ENCODE measurements at regions not wholly inside any gene's neighbourhood (a gene's known extent, or its start where the extent isn't known, plus 50 kb on each side); places are given as distances from the start of the nearest gene placed in this dataset.

- Histone ChIP-seq H3K4me1 (ENCODE audit: control insufficient read depth, low read length) (peaks cover 46% of the 10 kb centered on the region), H4K20me1 (ENCODE audit: control insufficient read depth, insufficient read depth, low read depth, low read length) (no peaks in the 10 kb centered on the region)
These were observed 333.1 kb upstream of the GOT2 start for GRCh38 chr16:59067205-59067604.

GRCh38 chr16:59060207-59060606 lies 326.1 kb upstream of the GOT2 start:
- Histone ChIP-seq H3K79me2 (ENCODE audit: control insufficient read depth, low read length) (no peaks in the 10 kb centered on the region), H3K4me1 (ENCODE audit: control insufficient read depth, low read length) (peaks cover 17% of the 10 kb centered on the region), H3F3A (ENCODE audit: control insufficient read depth, insufficient read depth) (no peaks in the 10 kb centered on the region), H3K4me3 (ENCODE audit: low read length) (no peak overlapping the region), H3K36me3 (ENCODE audit: control insufficient read depth, low read length) (no peaks in the 10 kb centered on the region), H4K20me1 (ENCODE audit: control insufficient read depth, insufficient read depth, low read depth, low read length) (no peaks in the 10 kb centered on the region), H3K27ac (ENCODE audit: low read depth, low read length) (no peak overlapping the region), H3K27me3 (ENCODE audit: control insufficient read depth, low read length) (no peaks in the 10 kb centered on the region), H3K9me2 (replicated peaks; ENCODE audit: control insufficient read depth, low read length) (no peaks in the 10 kb centered on the region), H3K4me2 (ENCODE audit: low read length) (no peak overlapping the region), H3K9me3 (ENCODE audit: control insufficient read depth, insufficient read depth, low read length) (no peaks in the 10 kb centered on the region)
- TF ChIP-seq EZH2phosphoT487 (IDR thresholded peaks at IDR 0.05; ENCODE audit: borderline replicate concordance, low read length) (no peak), CTCF (IDR thresholded peaks at IDR 0.05; ENCODE audit: low read depth, low read length, poor library complexity, severe bottlenecking) (no peak)

More at GRCh38 chr16:59067205-59067604, 333.1 kb upstream of the GOT2 start:
- H3F3A ChIP-seq (ENCODE audit: control insufficient read depth, insufficient read depth) = peaks cover 4% of the 10 kb centered on the region; the same call in 1 of the 2 replicates
- no peaks in the 10 kb centered on the region for H3K79me2 ChIP-seq (ENCODE audit: control insufficient read depth, low read length)
- peak overlapping the region; percentile 63 for H3K4me2 ChIP-seq (ENCODE audit: low read length)
- H3K9me2 ChIP-seq (replicated peaks; ENCODE audit: control insufficient read depth, low read length) = no peaks in the 10 kb centered on the region
- peak overlapping the region; percentile 49 for H3K4me3 ChIP-seq (ENCODE audit: low read length)
- H3K9me3 ChIP-seq (ENCODE audit: control insufficient read depth, insufficient read depth, low read length) = no peaks in the 10 kb centered on the region
- H3K27ac ChIP-seq (ENCODE audit: low read depth, low read length) = peak overlapping the region; percentile 53
- no peak for TF ChIP-seq CTCF (IDR thresholded peaks at IDR 0.05; ENCODE audit: low read depth, low read length, poor library complexity, severe bottlenecking)
- no peak for TF ChIP-seq EZH2phosphoT487 (IDR thresholded peaks at IDR 0.05; ENCODE audit: borderline replicate concordance, low read length)
- H3K36me3 ChIP-seq (ENCODE audit: control insufficient read depth, low read length) = no peaks in the 10 kb centered on the region
- no peaks in the 10 kb centered on the region for H3K27me3 ChIP-seq (ENCODE audit: control insufficient read depth, low read length)

GRCh38 chr16:59058250-59058649 lies 324.1 kb upstream of the GOT2 start:
- H3K4me3 ChIP-seq (ENCODE audit: low read length) = no peak overlapping the region
- TF ChIP-seq EZH2phosphoT487 (IDR thresholded peaks at IDR 0.05; ENCODE audit: borderline replicate concordance, low read length) (no peak), CTCF (IDR thresholded peaks at IDR 0.05; ENCODE audit: low read depth, low read length, poor library complexity, severe bottlenecking) (no peak)
- no peak overlapping the region for H3K4me2 ChIP-seq (ENCODE audit: low read length)
- H3K27ac ChIP-seq (ENCODE audit: low read depth, low read length) = no peak overlapping the region
- no peaks in the 10 kb centered on the region for H3K79me2 ChIP-seq (ENCODE audit: control insufficient read depth, low read length)
- H3K27me3 ChIP-seq (ENCODE audit: control insufficient read depth, low read length) = no peaks in the 10 kb centered on the region
- no peaks in the 10 kb centered on the region for H4K20me1 ChIP-seq (ENCODE audit: control insufficient read depth, insufficient read depth, low read depth, low read length)
- no peaks in the 10 kb centered on the region for H3K9me3 ChIP-seq (ENCODE audit: control insufficient read depth, insufficient read depth, low read length)
- H3K36me3 ChIP-seq (ENCODE audit: control insufficient read depth, low read length) = no peaks in the 10 kb centered on the region
- no peaks in the 10 kb centered on the region for H3K9me2 ChIP-seq (replicated peaks; ENCODE audit: control insufficient read depth, low read length)
- no peaks in the 10 kb centered on the region for H3F3A ChIP-seq (ENCODE audit: control insufficient read depth, insufficient read depth)
- H3K4me1 ChIP-seq (ENCODE audit: control insufficient read depth, low read length) = peaks cover 4% of the 10 kb centered on the region

Measured in DOHH2 (cell line).